Panc1 (cell line): ENCODE measurements at regions not wholly inside any gene's neighbourhood (a gene's known extent, or its start where the extent isn't known, plus 50 kb on each side); places are given as distances from the start of the nearest gene placed in this dataset.

Source experiments
- ATAC-seq: fragments of 200-7000 bp; cut with Tn5 transposase; 2 replicates; pipeline ENCODE4 v1.9.1; 2020; ENCODE audit warnings: mild to moderate bottlenecking, moderate library complexity
- BruUV-seq: library from RNA; stranded (reverse); fragments of 400-500 nt; replicated peaks from 2 replicates; lab custom pipeline; 2021; lab: Mats Ljungman, UMichigan
- CTCF ChIA-PET: fragments of 300-600 bp; sonication (Branson Sonifier 250); formaldehyde crosslinking; loops from one replicate; lab custom pipeline; 2022; ENCODE audit warnings: antibody characterized with exemption; lab: Charles Lee
- POLR2A ChIA-PET: fragments of 300-600 bp; sonication (Branson Sonifier 250); formaldehyde crosslinking; loops from one replicate; lab custom pipeline; 2022; ENCODE audit warnings: antibody characterized with exemption; lab: Charles Lee
- DNase-seq: peaks from one replicate; pipeline ENCODE4 v3.0.0-alpha.2; 2010; ENCODE audit warnings: low read depth, low spot score
- H3K27ac ChIP-seq: 2 replicates; pipeline ENCODE4 v1.5.1; 2011; ENCODE audit warnings: mild to moderate bottlenecking, low read length, inconsistent platforms
- H3K27me3 ChIP-seq: fragments of 200-500 bp; sonication (Bioruptor generic); 2 replicates; pipeline ENCODE4 v1.6.0; 2014; ENCODE audit warnings: low read length, inconsistent platforms; ENCODE audit not compliant: control insufficient read depth, insufficient read depth
- H3K36me3 ChIP-seq: fragments of 200-500 bp; sonication (Bioruptor generic); 2 replicates; pipeline ENCODE4 v1.5.1; 2014; ENCODE audit warnings: inconsistent platforms, mild to moderate bottlenecking, low read length, moderate library complexity; ENCODE audit not compliant: control insufficient read depth, insufficient read depth
- H3K4me1 ChIP-seq: 2 replicates; pipeline ENCODE4 v1.5.1; 2011; ENCODE audit warnings: inconsistent platforms, mild to moderate bottlenecking, low read length, moderate library complexity; ENCODE audit not compliant: control insufficient read depth, insufficient read depth
- H3K4me3 ChIP-seq, 2 experiments: 2 replicates each; pipeline ENCODE4 v1.5.1; 2011 to 2012; ENCODE audit warnings: low read depth in 2 of 2, low read length in 2 of 2, mild to moderate bottlenecking in 2 of 2, inconsistent platforms in 1 of 2, moderate library complexity in 1 of 2
- H3K9me3 ChIP-seq: fragments of 200-500 bp; sonication (Bioruptor generic); 2 replicates; pipeline ENCODE4 v1.5.1; 2014; ENCODE audit warnings: low read depth, mild to moderate bottlenecking, inconsistent platforms, low read length, moderate library complexity; ENCODE audit not compliant: control insufficient read depth, insufficient read depth
- CTCF ChIP-seq: fragments of 450-650 bp; IDR thresholded peaks from 2 replicates; pipeline ENCODE4 v1.5.1; 2017; ENCODE audit warnings: mild to moderate bottlenecking
- POLR2AphosphoS5 ChIP-seq: IDR thresholded peaks from 2 replicates; pipeline ENCODE4 v1.6.1; 2012; ENCODE audit warnings: mild to moderate bottlenecking, low read depth, low read length, moderate library complexity
- REST ChIP-seq, 2 experiments: IDR thresholded peaks; 2 replicates each; pipeline ENCODE4 v1.6.1; 2011 to 2012; ENCODE audit warnings: low read depth in 2 of 2, control low read depth in 1 of 2, low read length in 1 of 2, mild to moderate bottlenecking in 1 of 2, moderate library complexity in 1 of 2; ENCODE audit not compliant: insufficient read depth in 1 of 2
- SIN3A ChIP-seq: IDR thresholded peaks from 2 replicates; pipeline ENCODE4 v1.6.1; 2012; ENCODE audit warnings: low read depth, mild to moderate bottlenecking, low read length, moderate library complexity, borderline replicate concordance; ENCODE audit not compliant: insufficient read depth
- TCF7L2 ChIP-seq: IDR thresholded peaks from 2 replicates; pipeline ENCODE4 v1.6.1; 2011; ENCODE audit warnings: mild to moderate bottlenecking, low read depth, low read length, inconsistent platforms
- in situ Hi-C: cut with HindIII; loops from 2 replicates; pipeline ENCODE4 v1.10.0; 2016; ENCODE audit warnings: low sequenced_read_pairs, low pct_unique_long_range_greater_than_20kb
- intact Hi-C: fragments of 100-400 bp; cut with micrococcal nuclease; formaldehyde crosslinking; loops from one replicate; pipeline ENCODE4 v1.10.0; 2022; ENCODE audit not compliant: unreplicated experiment

- intact Hi-C loops, result no loop called here
Observed at GRCh38 chr17:72425794-72426168, 305.0 kb downstream of the SOX9 start.

GRCh38 chr17:72426321-72426720, 305.5 kb downstream of the SOX9 start:
- TF ChIP-seq TCF7L2, result no peak
- no peak for TF ChIP-seq POLR2AphosphoS5
- TF ChIP-seq SIN3A, result no peak
- TF ChIP-seq CTCF, result no peak
- no peak for TF ChIP-seq REST (IDR thresholded peaks at IDR 0.05; ENCODE audit: insufficient read depth in 1 of 2, low read depth in 2 of 2, low read length in 1 of 2)
- peaks cover 95% of the 10 kb centered on the region for H3K4me1 ChIP-seq
- no peak overlapping the region for H3K4me3 ChIP-seq
- H3K36me3 ChIP-seq, result peaks cover 4% of the 10 kb centered on the region; the same call in 1 of the 2 replicates
- no peaks in the 10 kb centered on the region for H3K27me3 ChIP-seq
- CTCF ChIA-PET, result no interaction called here
- intact Hi-C loops (no loop called here), in situ Hi-C loops (no loop called here)
- peak overlapping the region; percentile 78 for H3K27ac ChIP-seq
- no peak for DNase-seq
- no peaks in the 10 kb centered on the region for H3K9me3 ChIP-seq
- BruUV-seq, result no TSS peak
- ATAC-seq, result no peak
- POLR2A ChIA-PET, result no interaction called here

More at GRCh38 chr17:72425794-72426168, 305.0 kb downstream of the SOX9 start:
- in situ Hi-C loops, result no loop called here
- no peak for ATAC-seq
- Histone ChIP-seq H3K36me3 (peaks cover 4% of the 10 kb centered on the region; the same call in 1 of the 2 replicates), H3K27me3 (no peaks in the 10 kb centered on the region), H3K9me3 (no peaks in the 10 kb centered on the region), H3K4me3 (no peak overlapping the region), H3K4me1 (peaks cover 95% of the 10 kb centered on the region), H3K27ac (peak overlapping the region; percentile 78)
- TF ChIP-seq CTCF (no peak), SIN3A (no peak), POLR2AphosphoS5 (no peak), TCF7L2 (no peak)
- CTCF ChIA-PET, result no interaction called here
- DNase-seq, result no peak
- POLR2A ChIA-PET, result interaction anchor here (0.6 kb wide), 1 partner anchor 303 kb away, joined by 4 read pairs; no protein-coding TSS in a partner anchor
- no TSS peak for BruUV-seq
